Glutamatergic neuron (in vitro differentiated cells): ENCODE measurements at regions not wholly inside any gene's neighbourhood (a gene's known extent, or its start where the extent isn't known, plus 50 kb on each side); places are given as distances from the start of the nearest gene placed in this dataset.
"Not testable (repeated sequence)": the region's sequence is repeated elsewhere in the genome, so short reads cannot be mapped to it uniquely, and the experiment has no call there.

ENCODE experiments used
- DNase-seq: peaks from one replicate; pipeline ENCODE4 v3.0.0; 2022
- H3K27ac Mint-ChIP-seq: one replicate; pipeline ENCODE4 v1.8.0; 2020; ENCODE audit warnings: mild to moderate bottlenecking, mixed read lengths, inconsistent platforms; ENCODE audit not compliant: unreplicated experiment
- H3K27me3 Mint-ChIP-seq: one replicate; pipeline ENCODE4 v1.8.0; 2020; ENCODE audit warnings: mild to moderate bottlenecking, moderate library complexity, mixed read lengths, inconsistent platforms; ENCODE audit not compliant: unreplicated experiment
- H3K36me3 Mint-ChIP-seq: one replicate; pipeline ENCODE4 v1.8.0; 2020; ENCODE audit warnings: mild to moderate bottlenecking, mixed read lengths, inconsistent platforms; ENCODE audit not compliant: unreplicated experiment
- H3K4me1 Mint-ChIP-seq: one replicate; pipeline ENCODE4 v1.8.0; 2020; ENCODE audit warnings: mild to moderate bottlenecking, low read depth, mixed read lengths, inconsistent platforms; ENCODE audit not compliant: unreplicated experiment
- H3K4me3 Mint-ChIP-seq: one replicate; pipeline ENCODE4 v1.8.0; 2020; ENCODE audit warnings: mild to moderate bottlenecking, mixed read lengths, inconsistent platforms; ENCODE audit not compliant: unreplicated experiment
- H3K9me3 Mint-ChIP-seq: one replicate; pipeline ENCODE4 v1.8.0; 2020; ENCODE audit warnings: mild to moderate bottlenecking, moderate library complexity, mixed read lengths, inconsistent platforms; ENCODE audit not compliant: unreplicated experiment
- TF ChIP-seq, protein P1 (sequence below): fragments of 200-600 bp; sonication (generic); IDR thresholded peaks from one replicate; pipeline ENCODE4 v1.5.0; 2021; ENCODE audit not compliant: partially characterized antibody, unreplicated experiment

DNA sequence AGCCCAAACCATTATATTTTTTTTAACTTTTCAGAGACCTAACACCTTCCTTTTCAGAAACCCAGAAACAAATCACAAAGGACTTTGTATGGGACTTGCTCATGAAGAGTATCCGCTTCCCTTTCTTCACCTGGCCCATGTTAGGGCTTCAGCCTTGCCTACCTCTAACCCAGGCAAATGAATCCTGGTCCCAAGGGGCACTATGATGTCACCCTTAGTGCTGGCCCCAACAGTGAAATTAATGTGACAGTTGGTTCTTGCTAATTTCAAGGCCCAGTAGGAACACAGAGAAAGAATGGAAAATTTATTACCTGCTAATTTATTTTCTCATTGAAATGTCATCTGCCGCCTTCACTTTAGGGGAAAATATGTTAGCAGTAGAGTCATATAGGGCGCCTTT, 179.8 kb upstream of the NRXN3 start:
- no peak for DNase-seq
- TF ChIP-seq, protein P1, sequence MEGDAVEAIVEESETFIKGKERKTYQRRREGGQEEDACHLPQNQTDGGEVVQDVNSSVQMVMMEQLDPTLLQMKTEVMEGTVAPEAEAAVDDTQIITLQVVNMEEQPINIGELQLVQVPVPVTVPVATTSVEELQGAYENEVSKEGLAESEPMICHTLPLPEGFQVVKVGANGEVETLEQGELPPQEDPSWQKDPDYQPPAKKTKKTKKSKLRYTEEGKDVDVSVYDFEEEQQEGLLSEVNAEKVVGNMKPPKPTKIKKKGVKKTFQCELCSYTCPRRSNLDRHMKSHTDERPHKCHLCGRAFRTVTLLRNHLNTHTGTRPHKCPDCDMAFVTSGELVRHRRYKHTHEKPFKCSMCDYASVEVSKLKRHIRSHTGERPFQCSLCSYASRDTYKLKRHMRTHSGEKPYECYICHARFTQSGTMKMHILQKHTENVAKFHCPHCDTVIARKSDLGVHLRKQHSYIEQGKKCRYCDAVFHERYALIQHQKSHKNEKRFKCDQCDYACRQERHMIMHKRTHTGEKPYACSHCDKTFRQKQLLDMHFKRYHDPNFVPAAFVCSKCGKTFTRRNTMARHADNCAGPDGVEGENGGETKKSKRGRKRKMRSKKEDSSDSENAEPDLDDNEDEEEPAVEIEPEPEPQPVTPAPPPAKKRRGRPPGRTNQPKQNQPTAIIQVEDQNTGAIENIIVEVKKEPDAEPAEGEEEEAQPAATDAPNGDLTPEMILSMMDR: no peak
- H3K9me3 Mint-ChIP-seq: peaks cover 7% of the 10 kb centered on the region
- peak overlapping the region; percentile 91 for H3K27ac Mint-ChIP-seq
- no peaks in the 10 kb centered on the region for H3K36me3 Mint-ChIP-seq
- H3K4me3 Mint-ChIP-seq: peak overlapping the region; percentile 41
- H3K4me1 Mint-ChIP-seq: peaks cover 19% of the 10 kb centered on the region
- peaks cover 4% of the 10 kb centered on the region for H3K27me3 Mint-ChIP-seq

GRCh38 chr14:77991128-77991772, 178.9 kb upstream of the NRXN3 start:
- DNase-seq: no peak

DNA sequence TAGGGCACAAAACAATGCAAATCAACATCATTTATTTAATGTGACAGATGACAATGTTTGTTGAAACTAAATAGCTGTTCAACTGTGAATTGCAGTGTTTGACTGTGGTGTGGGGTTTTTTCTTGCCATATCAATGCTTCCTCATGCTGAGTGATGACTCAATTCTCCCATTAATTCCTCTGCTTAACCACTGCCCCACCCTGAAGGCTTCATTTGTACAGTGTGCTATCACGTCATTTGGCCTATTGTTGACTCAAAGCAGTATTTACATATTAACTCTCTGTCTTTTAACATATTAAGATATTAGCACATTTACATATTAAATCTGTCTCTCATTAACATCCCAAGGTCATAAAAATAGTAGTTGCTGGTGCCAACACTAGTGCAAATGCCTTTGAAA, 164.8 kb upstream of the NRXN3 start:
- TF ChIP-seq, protein P1: no peak
- H3K27ac Mint-ChIP-seq: no peak overlapping the region
- DNase-seq: no peak
- peaks cover 4% of the 10 kb centered on the region for H3K9me3 Mint-ChIP-seq
- H3K4me3 Mint-ChIP-seq: no peak overlapping the region
- no peaks in the 10 kb centered on the region for H3K4me1 Mint-ChIP-seq
- H3K27me3 Mint-ChIP-seq: no peaks in the 10 kb centered on the region
- peaks cover 11% of the 10 kb centered on the region for H3K36me3 Mint-ChIP-seq

More at GRCh38 chr14:77991128-77991772, 178.9 kb upstream of the NRXN3 start:
- TF ChIP-seq, protein P1: no peak
- H3K4me3 Mint-ChIP-seq: no peak overlapping the region
- H3K27ac Mint-ChIP-seq: no peak overlapping the region
- peaks cover 4% of the 10 kb centered on the region for H3K36me3 Mint-ChIP-seq
- H3K4me1 Mint-ChIP-seq: peaks cover 19% of the 10 kb centered on the region
- H3K27me3 Mint-ChIP-seq: peaks cover 4% of the 10 kb centered on the region
- H3K9me3 Mint-ChIP-seq: peaks cover 9% of the 10 kb centered on the region

DNA sequence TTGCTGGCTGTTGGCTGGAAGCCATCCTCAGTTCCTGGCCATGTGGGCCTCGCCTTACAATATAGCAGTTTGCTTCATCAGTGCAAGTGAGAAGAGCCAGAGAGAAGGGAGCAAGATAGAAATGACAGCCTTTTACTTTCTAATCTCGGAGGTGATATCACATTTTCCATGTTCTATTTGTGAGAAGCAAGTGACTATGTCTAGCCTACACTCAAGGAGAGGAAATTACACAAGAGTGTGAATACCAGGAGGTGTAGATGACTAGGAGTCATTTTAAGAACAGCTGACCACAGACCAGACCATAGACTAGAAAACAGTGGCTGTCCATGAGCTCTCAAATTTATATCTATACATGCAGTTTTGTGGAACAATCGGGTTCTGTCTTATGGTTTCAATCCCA, 163.0 kb upstream of the NRXN3 start:
- DNase-seq: no peak

GRCh38 chr14:78010688-78011087, 159.5 kb upstream of the NRXN3 start:
- no peak for DNase-seq
- no peak overlapping the region for H3K27ac Mint-ChIP-seq

More for the DNA sequence above, 163.0 kb upstream of the NRXN3 start:
- TF ChIP-seq, protein P1: no peak
- peaks cover 4% of the 10 kb centered on the region for H3K36me3 Mint-ChIP-seq
- H3K4me1 Mint-ChIP-seq: no peaks in the 10 kb centered on the region
- no peaks in the 10 kb centered on the region for H3K27me3 Mint-ChIP-seq
- no peak overlapping the region for H3K4me3 Mint-ChIP-seq
- H3K27ac Mint-ChIP-seq: no peak overlapping the region
- peaks cover 4% of the 10 kb centered on the region for H3K9me3 Mint-ChIP-seq

DNA sequence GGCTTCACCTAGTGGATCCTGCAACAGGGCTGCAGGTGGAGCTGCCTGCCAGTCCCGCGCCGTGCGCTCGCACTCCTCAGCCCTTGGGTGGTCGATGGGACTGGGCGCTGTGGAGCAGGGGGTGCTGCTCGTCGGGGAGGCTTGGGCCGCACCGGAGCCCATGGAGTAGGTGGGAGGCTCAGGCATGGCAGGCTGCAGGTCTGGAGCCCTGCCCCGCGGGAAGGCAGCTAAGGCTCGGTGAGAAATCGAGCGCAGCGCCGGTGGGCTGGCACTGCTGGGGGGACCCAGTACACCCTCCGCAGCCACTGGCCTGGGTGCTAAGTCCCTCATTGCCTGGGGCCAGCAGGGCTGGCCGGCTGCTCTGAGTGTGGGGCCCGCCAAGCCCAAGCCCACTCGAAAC, 156.3 kb upstream of the NRXN3 start:
- H3K27ac Mint-ChIP-seq, H3K27me3 Mint-ChIP-seq, H3K36me3 Mint-ChIP-seq, DNase-seq, H3K4me3 Mint-ChIP-seq, H3K4me1 Mint-ChIP-seq, H3K9me3 Mint-ChIP-seq: not testable (repeated sequence)

More at GRCh38 chr14:78010688-78011087, 159.5 kb upstream of the NRXN3 start:
- H3K9me3 Mint-ChIP-seq: peaks cover 3% of the 10 kb centered on the region
- H3K4me3 Mint-ChIP-seq: no peak overlapping the region
- H3K4me1 Mint-ChIP-seq: no peaks in the 10 kb centered on the region
- peaks cover 2% of the 10 kb centered on the region for H3K27me3 Mint-ChIP-seq
- no peaks in the 10 kb centered on the region for H3K36me3 Mint-ChIP-seq
- TF ChIP-seq, protein P1: no peak
